Activated CD4-positive, alpha-beta T cell treated with anti-CD3 and anti-CD28 coated beads, Interleukin-2, Interleukin-4, amounts not matched to agents 100 ng/mL and 50 ng/mL, durations not matched to agents 16 hours and 8 hours (primary cell): ENCODE measurements at regions not wholly inside any gene's neighbourhood (a gene's known extent, or its start where the extent isn't known, plus 50 kb on each side); places are given as distances from the start of the nearest gene placed in this dataset.
A peak's percentile ranks its signal among the peaks of the same experiment; 100 is the strongest.

Experiments used
- DNase-seq: peaks from one replicate; pipeline ENCODE4 v3.0.0-alpha.2; 2020; ENCODE audit warnings: low spot score

- DNase-seq = no peak
Measured at GRCh38 chr11:116642481-116642880, 130.3 kb downstream of the BUD13 start.

DNA sequence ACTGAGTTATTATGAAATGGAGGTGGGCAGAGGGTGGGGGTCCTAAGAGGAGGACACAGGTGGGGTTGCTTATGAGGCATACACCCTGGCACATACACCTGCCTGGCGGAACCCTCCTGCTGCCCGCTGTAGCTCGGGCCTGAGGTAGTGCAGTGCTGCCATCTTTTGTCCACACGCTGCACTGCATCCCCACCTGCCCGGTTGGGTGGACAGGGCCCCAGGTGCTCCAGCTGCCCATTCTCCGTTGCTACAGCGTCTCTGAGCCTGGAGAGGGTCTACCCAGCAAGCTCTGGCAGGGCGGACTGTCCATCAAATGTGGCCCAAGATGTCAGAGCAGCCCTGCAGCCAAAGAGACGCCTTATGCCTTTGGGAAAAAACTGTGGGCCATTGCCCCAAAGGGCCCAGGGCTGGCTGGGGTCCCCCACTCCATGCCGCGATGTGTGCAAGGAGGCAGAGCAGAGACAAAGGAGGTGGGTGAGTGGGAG, 131.2 kb downstream of the BUD13 start:
- peak; percentile 38 for DNase-seq

- no peak for DNase-seq
Measured at GRCh38 chr11:116640641-116641402, 132.0 kb downstream of the BUD13 start.

DNA sequence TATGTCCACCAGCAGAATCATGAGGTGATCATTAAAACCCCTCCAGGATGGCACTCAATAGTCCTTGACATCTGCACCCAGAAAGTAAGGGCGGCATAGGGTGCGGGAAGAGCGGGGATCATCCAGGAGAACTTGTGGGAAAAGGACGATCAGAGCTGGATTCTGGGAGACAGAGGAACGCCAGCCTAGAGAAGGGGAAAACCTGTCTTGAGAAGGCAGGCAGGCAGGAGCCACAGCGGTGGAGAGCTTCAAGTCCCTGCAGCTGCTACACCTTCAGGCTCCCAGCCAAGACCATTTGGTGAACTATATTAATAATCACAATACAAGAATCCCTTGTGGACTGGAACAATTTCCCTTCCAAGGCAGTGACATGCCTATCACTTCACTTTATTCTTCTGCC, 134.3 kb downstream of the BUD13 start:
- DNase-seq = no peak

DNA sequence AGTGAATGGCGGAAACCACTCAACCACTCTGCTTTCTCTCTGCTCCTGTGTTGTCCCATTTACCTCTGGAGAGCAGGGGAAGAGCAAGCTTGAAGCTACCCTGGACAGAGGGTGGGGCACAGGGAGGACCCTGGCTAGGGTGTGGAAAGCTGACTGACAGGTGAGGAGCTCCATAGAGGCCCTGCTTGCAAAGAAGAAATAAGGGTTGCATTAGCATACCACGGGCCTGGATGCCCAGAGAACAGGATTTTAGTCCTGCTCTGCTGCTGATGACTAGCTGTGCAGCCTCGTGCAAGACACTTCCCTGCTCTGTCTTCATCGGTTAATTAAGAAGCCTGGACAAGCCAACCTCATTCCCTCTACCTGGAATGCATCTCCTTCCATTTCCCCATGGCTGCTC, 135.0 kb downstream of the BUD13 start:
- DNase-seq = no peak

DNA sequence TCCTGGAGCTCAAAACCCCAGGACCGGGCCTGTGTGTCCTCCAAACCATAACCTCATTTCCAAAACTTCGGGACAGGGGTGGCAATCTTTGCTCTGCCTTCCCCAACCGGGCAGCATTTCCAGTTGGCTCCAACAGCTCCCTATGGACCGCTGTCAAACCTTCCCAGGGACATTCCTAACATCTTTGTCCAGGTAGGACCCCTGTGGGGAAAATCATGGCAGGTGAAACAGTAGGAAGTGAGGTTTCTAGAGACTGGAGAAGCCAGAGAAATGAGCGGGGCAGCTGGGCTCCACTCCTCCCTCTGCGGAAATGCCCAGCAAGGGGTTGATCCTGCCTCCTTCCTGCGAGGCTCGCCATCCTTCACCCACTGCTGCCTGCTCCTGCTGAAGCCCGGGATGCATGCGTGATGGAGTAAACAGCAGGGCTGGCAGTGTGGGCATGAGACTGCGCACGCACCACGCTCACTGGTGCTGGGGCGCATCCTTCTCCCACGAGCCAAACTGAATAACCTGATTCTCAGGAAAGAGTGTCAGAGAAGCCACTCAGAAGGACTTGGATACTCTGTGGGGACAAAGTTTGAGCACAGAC, 136.4 kb downstream of the BUD13 start:
- DNase-seq = no peak

DNA sequence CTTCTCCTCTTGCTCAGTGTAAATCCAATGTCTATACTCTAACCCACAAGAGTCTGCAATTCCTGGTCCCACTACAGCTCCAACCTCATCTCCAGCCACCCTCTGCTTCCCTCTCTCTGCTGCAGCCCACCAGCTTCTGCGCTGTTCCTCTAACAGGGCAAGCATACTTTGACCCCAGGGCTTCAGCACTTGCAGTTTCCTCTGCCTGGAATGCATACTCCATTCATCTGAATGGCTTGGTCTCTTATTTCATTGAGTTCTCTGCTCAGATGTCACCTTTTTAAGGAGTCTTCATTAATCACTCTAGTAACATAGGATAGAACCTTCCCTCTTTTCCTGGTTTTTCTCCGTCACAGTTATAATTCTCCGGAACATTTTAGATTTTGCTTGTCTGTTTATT, 141.6 kb downstream of the BUD13 start:
- no peak for DNase-seq

GRCh38 chr11:116618461-116618860, 154.3 kb downstream of the BUD13 start:
- DNase-seq = no peak

- DNase-seq = no peak
Measured at GRCh38 chr11:116615211-116615865, 157.4 kb downstream of the BUD13 start.

- DNase-seq = no peak
Measured at GRCh38 chr11:116614306-116615210, 158.2 kb downstream of the BUD13 start.

DNA sequence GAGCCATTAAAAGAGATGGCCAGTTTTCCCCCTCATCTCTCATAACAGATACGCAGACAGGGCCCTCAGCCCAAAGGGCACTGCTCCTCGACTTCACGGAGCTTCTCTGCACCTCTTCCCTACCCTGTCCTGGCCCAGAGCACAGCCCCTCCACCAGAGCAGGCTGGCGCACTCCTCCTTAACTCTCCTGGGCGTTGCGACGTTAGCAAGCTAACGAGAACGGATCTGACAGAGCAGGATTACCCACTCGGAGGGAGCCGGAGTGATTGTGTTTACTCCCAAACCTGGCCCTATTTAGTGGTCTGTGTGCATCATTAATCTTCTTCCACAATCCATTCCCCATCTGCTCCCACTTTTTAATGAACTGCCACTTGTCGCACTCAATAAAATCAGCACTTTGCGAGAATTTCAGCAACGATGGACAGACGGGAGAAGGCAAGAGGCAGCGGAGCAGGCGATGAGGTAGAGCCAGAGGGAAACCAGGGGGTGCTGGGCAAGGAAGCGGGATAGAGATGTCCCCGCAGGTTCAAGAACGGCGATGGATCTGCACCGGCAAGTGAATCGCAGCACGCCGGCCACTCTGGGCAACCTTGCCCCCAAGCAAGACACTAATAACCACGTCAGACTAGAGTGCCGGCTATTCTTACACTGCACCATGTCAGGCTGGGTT, 159.4 kb downstream of the BUD13 start:
- no peak for DNase-seq

GRCh38 chr11:116611998-116612620, 160.7 kb downstream of the BUD13 start:
- DNase-seq = no peak

- DNase-seq = no peak
Measured at GRCh38 chr11:116610190-116610589, 162.6 kb downstream of the BUD13 start.

GRCh38 chr11:116607027-116607426, 165.8 kb downstream of the BUD13 start:
- DNase-seq = no peak

- peak; percentile 49 for DNase-seq
Measured at GRCh38 chr11:116605543-116606459, 167.0 kb downstream of the BUD13 start.

GRCh38 chr11:116603728-116604323, 169.0 kb downstream of the BUD13 start:
- DNase-seq = no peak

GRCh38 chr11:116602637-116602942, 170.2 kb downstream of the BUD13 start:
- DNase-seq = no peak

- DNase-seq = peak; percentile 11
Measured at GRCh38 chr11:116601814-116602636, 170.8 kb downstream of the BUD13 start.

- DNase-seq = no peak
Measured at GRCh38 chr11:116600930-116601329, 171.9 kb downstream of the BUD13 start.
